IPS DF 19.7 (cell line): ENCODE measurements at regions not wholly inside any gene's neighbourhood (a gene's known extent, or its start where the extent isn't known, plus 50 kb on each side); places are given as distances from the start of the nearest gene placed in this dataset.

ENCODE experiments used
- DNase-seq: peaks from one replicate; pipeline ENCODE4 v3.0.0-alpha.2; 2013; ENCODE audit warnings: low read depth, low spot score

- no peak for DNase-seq
Observed at GRCh38 chr6:151757506-151757955, 50.0 kb upstream of the ESR1 start.
